NCI-H69 (cell line): ENCODE measurements at regions not wholly inside any gene's neighbourhood (a gene's known extent, or its start where the extent isn't known, plus 50 kb on each side); places are given as distances from the start of the nearest gene placed in this dataset.
A peak's percentile ranks its signal among the peaks of the same experiment; 100 is the strongest.
"Not testable (repeated sequence)": the region's sequence is repeated elsewhere in the genome, so short reads cannot be mapped to it uniquely, and the experiment has no call there.

Experiments used
- DNase-seq: peaks from one replicate; lab custom pipeline; 2025; lab: John Stamatoyannopoulos, UW

DNA sequence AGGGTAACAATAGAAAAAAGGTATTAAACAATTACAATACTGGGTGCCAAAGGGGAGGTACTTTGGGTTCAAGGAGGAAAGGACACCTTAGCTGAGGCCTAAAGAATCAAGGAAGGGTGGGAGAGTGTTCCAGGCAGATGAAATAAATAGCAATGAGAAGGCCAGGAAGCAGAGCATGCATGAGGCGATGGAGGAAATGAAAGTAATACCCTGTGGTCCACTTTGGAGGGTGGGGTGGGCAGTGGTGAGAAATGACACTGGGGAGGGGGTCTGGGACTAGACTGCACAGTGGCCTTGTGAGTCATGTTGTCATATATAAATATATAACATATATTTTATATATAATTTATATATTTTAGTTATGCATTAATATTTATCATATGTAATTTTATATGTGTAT lies 55.9 kb downstream of the BHLHE40 start:
- DNase-seq, result no peak

DNA sequence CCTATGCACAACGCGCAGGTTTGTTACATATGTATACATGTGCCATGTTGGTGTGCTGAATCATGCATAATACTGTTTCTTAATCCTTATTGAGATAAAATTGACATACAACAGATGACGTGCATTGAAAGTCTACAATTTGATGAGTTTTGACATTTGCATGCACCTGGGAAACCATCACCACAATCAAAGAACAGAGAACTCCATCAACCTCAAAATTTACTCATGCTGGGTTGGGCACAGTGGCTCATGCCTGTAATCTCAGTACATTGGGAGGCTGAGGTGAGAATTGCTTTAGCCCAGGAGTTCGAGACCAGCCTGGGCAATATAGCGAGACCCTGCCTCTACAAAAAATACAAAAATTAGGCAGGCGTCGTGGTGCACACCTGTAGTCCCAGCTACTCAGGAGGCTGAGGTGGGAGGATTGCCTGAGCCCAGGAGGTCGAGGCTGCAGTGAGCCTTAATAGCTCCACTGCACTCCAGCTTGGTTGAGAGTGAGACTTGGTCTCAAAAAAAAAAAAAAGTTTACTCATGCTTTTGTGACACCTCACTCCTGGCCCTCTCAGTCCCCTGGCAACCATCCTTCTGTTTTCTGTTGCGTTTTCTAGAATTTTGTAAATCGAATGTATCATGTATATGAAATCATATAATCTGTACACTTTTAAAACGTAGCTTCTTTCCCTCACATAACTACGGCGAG lies 56.6 kb downstream of the BHLHE40 start:
- DNase-seq, result no peak

DNA sequence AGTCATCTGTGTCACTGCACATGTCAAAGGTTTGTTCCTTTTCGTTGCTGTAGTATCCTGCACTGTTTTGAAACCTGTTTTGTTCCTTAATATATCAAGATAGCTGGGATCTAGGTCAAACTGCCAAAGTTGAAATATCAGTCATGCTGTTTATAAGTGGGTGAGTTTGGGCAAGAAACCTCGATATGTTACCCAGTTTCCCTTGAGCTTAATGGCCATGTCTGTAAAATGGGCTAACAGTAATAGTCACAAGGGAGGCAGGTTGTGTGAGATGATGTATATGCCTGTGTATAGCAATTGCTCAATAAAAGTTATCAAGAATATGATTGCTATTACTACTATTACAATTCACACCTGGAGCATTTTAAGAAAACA lies 57.1 kb downstream of the BHLHE40 start:
- DNase-seq, result no peak

DNA sequence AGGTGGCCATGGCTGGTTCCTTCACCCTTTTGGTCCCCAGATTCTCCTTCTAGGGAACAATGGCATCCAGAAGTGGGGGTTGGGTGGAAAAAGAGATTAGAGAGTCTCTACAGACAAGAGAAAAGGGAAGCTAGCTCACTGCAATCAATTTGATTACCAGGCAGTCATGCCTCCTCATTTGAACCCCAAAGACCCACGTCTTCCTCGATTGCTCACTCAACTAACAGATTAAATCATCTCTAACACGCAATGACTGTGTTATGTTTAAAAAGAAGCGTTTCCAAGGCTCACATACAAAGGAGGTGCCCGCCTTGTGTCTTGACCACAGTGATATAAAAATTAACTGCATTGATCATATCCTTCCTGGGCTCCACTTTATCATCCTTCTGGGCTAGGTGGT lies 57.6 kb downstream of the BHLHE40 start:
- DNase-seq, result no peak

DNA sequence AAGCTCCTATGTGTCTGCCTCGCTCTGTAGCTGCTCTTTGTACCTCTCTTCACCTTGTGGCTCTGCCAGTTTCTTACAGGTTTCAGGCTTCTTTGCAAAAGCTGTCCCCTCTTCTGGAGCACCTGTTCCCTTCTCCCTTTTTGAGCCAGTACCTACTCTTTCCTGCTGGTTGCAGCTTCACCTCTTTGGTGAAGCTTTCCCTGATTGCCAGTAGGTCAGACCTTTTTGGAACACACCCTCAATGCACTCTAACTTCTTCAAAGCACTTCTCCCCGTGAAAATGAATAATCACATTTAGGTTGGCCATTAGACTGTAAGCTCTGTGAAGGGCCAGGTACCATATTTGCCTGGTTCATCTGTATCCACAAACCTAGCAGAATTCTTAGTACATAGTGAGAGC lies 60.3 kb downstream of the BHLHE40 start:
- no peak for DNase-seq

DNA sequence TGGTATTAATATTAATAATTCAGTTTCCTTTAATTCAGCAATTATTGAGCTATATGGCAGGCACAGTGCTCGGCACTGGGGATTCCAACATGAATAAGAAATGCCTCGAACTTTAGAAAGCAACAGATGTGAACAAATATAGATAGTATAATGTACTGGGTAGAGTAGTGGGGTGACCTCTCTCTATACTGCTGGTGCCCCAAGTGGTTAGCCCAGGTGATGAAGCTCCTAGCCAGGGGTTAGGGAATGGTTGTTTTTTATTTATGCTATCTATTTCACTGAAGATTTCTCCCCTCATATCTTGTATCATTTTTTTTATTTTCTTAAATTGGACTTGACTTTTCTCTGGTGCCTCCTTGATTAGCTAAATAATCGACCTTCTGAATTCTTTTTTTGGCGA lies 62.1 kb downstream of the BHLHE40 start:
- no peak for DNase-seq

DNA sequence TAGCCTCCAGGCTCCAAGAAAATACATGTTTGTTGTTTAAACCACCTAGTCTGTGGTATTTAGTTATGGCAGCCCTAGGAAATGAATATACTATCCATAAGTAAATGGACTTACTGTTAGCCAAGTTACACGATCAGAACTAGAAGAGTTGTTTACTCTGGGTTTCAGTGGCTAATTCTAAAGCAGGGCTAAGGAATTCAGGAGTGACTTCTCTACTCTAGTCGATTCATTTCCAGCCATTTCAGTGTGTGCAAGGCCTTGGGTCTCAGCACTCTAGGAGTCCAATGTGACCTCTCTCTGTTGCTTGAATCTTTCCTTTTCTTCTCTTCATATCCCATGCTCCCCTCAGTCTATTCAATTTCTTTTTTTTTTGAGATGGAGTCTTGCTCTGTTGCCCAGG lies 66.7 kb downstream of the BHLHE40 start:
- no peak for DNase-seq

DNA sequence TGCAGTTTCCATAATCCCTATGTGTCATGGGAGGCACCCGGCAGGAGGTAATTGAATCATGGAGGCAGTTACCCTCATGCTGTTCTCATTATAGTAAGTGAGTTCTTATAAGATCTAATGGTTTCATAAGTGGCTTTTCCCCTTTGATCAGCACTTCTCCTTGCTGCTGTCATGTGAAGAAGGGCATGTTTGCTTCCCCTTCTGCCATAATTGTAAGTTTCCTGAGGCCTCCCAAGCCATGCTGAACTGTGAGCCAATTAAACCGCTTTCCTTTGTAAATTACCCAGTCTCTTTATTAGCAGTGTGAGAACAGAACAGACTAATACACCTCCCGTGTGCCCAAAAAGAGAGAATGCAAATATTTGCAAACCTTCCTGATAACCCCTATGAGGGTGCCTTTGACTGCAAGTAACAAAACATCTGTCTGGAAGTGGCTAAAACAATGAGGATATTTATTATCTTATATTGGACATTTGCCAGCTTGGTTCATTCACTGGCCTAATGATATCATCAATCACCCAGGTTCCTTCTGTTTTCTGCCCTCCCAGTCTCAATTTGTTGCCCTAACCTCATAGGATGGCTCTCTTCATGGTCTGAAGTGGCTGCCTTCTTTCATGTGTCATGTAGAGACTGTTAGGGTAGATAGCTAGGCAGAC lies 68.7 kb downstream of the BHLHE40 start:
- DNase-seq, result peak; percentile 96

DNA sequence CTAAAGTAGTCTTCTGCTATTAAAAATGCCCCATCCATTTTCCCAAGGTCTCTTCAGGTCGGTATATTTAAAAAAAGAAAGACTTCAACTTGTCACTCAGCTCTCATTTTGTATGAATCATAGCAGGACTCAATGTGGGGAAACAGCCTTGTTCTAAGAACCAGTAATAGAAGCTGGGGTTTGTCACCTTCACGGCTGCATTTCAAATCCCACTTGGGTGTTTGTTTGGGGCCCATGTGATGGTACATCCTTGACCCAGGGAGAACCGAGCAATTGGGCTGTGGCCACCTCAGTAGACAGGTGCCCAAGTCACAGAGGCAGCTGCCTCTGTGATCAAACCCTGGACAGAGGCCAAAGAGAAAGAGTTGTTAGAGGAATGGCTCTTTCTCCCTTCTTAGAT lies 70.3 kb upstream of the ARL8B start:
- DNase-seq, result peak; percentile 14

DNA sequence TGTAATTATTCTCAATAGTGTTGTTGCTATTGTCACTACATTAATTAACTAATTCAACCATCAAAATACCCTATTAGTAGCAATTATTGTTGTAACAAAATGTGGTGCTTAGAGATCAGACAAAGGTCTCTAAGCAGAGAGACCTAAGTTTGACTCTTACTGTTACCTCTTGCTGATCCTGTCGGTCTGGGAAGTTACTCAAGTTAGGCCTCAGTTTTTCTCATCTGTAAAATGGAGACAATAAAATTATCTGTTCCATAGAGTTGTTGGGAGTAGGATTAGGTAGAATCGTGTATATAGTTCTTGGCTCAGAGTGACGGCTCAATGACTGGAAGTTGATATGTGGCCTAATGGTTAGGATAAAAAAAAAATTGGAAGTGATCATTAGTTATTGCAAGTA lies 69.8 kb upstream of the ARL8B start:
- DNase-seq, result no peak

DNA sequence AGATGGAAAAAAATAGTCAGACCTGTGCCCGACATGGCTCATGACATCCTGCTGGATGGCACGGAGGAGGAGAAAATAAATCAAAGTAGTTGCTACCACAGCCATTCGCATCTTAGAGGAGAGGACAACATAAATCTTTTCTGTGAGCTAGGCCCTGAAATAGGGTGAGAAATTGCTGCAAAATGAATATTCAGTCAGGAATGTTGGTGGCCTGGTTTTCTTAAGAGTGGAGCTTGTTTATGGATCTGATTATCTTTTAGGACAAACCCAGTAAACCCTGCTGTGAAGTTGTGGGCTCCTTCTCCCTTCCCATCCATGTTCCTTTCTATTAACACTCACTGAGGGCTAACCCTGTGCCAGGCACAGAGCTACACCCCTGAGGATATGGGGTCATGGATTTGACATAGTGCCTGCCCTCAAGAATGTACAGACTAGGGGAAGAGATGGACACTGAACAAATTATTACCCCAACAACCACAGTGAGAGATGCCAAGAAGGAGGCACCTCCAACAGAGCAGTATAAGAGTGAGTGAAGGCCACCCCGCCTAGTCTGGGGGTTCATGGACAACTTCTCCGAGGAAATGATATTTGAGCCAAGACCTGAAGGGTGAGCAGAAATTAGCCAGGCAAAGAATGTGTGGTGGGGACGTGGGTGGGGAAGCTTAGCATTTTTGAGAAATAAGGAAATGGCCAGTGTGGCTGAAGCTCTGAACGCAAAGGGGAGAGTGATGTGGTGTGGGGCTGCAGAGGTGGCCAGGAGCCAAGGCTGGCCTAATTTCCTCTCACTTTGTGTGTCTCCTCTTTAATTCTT lies 68.9 kb upstream of the ARL8B start:
- DNase-seq, result no peak

DNA sequence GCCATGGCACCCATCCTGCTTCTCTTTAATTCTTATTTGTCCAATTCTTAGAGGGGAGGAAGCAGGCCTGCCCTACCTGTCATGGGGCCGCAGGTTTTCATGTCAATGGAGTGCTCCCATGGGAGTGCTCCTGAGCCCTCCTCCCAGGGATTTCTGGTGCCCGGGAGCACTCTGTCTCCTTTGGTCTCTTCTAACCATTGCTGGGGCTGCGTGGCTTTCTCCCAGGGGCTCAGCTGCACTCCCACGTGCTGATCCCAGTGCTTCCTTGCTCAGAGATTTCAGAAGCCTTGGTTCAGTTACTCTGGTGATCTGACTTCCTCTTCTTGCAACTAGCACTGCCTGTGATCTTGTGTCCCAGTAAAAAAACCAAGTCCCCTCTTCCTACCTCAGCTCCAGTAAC lies 68.0 kb upstream of the ARL8B start:
- no peak for DNase-seq

DNA sequence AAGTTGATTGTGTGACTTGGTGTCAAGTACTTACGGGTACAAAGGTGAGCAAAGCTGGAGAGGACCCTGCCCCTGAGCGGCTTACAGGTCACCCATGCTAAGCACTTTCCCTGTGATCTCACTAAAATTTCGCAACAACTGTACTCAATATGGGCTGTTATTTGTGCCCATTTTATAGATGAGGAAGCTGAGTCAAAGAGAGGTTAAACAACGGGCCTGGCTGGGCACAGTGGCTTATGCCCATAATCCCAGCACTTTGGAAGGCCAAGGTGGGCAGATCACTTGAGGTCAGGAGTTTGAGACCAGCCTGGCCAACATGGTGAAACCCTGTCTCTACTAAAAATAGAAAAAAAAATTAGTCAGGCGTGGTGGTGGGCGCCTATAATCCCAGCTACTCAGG lies 67.5 kb upstream of the ARL8B start:
- DNase-seq, result not testable (repeated sequence)

DNA sequence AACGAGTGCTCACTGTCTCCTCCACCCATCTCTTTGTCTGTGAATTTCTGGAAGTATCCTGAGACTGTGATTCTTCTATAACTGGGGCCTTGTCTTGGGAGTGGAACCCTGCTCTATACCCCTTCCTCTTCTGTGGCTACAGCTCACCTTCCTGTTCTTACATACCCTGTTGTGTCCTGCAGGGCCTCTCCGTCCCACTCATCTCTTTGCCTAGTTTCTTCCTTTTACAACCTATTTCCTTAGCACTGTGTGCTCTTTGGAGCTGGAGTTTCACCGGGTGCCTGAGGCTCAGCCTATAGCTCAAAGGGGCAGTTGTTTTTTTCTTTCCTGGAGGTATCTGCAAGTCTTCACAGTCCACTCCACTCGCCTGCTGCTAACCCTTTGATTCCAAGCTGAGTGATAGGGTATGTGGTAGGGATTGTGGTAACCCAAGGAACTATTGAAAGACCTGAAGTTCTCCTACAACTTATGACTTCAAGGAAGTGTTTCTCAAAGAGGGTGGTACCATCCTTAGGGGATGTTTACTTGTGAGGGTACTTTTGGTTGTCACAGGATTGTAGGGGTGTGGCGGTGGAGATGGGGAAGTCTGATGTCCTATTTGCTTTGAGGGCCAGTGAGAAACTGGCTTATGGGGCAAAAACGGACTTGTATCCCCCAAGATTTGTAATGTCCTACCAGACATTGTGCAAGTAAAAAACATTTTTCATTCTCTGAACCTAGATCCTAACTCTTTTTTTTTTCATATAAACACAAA lies 66.6 kb upstream of the ARL8B start:
- no peak for DNase-seq

DNA sequence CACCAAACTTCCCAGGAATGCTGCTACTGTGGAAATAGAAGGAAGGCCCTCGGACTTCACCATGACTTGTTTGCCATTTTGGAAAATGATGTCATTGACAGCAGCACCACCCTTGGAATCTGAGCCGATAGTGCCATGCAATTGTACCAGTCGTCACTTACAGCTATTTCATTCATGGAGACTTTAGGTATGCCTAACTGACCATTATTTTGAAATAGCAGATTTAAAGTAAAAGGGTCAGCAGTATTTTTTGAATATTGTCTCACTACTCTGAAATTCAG lies 66.0 kb upstream of the ARL8B start:
- no peak for DNase-seq

DNA sequence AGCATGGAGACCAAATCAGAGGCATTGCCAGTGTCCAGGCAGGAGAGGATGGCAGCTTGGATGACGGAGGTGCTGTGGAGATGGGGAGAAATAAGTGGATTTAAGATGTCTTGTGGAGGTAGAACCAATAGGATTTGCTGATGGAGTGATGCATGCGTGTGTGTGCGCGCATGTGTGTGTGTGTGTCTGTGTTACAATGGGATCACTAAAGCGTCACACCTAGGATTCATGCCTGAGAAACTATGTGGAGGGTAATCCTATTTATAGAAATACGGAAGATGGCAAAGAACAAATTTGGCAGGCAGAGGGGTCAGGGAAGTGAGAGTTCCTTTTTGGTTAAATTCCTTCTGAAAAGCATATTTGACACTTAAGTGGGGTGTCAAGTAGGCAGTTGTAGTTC lies 64.8 kb upstream of the ARL8B start:
- no peak for DNase-seq

DNA sequence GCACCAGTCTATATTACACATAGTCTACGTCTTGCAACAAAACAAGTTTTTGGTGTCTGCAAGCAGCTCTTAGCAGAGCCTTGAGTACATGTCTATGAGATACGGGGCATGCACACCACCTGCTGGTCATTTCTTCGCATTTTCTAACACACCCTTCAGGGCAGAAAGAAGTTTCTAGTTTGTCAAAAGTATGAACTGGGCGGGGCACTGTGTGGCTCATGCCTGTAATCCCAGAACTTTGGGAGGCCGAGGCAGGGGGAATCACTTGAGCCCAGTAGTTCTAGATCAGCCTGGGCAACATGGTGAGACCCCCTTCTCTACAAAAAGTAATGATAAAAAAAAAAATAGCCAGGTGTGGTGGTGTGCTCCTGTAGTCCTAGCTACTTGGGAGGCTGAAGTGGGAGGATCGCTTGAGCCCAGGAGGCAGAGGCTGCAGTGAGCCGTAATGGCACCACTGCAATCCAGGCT lies 64.2 kb upstream of the ARL8B start:
- DNase-seq, result peak; percentile 66

DNA sequence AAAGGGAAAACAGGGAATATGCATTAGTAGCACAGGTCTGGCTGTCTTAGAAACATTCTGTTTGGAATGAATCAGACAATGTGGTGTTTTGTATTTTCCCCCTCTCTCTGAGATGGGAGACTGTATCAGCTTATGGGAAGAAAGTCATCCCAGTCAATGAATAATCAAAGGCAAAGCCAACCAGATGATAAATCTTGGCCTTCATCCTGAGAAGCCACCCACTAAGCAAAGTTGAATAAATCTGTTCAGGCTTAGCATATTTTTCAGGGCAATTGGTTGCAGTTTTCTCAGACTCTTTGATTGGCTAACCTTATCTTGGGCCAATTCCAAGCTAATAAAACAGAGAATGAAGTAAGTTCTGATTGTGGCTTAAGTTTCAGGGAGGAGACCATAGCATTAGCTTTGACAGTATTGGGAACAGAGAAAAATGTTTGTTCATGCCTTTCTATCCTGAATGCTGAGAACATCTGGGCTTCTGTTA lies 63.6 kb upstream of the ARL8B start:
- peak; percentile 91 for DNase-seq

DNA sequence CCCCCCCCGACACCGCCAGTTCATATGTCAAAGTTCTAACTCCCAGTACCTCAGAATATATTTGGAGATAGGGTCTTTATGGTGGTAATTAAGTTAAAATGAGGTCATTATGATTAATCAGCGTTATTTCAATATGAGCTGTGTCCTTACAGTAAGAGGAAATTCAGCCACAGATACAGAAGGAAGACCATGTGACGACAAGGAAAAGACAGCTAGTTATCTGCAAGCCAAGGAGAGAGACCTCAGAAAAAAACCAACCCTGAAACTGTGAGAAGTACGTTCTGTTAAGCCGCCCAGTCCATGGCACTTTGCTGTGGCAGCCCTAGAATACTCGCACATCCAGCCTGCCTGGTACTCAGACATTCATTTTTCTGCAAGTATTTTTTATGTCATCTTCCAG lies 62.3 kb upstream of the ARL8B start:
- no peak for DNase-seq

DNA sequence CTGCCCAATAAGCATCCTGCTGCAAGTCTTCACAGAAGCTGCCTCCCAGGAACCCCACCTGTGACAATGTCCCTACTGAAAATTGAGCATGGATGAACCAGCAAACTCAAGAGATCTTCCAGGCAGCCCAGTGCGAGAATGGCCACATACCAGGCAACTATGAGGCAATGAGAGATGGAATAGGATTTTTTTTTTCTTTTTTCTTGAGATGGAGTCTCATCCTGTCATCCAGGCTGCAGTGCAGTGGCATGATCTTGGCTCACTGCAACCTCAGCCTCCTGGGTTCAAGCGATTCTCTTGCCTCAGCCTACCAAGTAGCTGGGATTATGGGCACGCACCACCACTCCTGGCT lies 60.9 kb upstream of the ARL8B start:
- no peak for DNase-seq

DNA sequence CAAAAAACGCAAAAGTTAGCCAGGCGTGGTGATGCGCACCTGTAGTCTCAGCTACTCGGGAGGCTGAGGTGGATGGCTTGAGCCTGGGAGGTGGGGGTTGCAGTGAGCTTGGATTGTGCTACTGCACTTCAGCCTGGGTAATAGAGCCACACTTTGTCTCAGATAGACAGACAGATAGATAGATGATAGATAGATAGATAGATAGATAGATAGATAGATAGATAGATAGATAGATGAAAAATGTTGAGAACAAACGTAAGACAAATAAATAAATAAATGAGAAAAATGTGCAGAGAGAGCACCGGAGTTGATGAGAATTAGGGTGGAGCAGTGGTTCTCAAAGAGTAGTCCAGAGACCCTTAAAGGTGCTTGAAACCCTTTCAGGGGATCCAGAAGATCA lies 58.4 kb upstream of the ARL8B start:
- DNase-seq, result no peak

DNA sequence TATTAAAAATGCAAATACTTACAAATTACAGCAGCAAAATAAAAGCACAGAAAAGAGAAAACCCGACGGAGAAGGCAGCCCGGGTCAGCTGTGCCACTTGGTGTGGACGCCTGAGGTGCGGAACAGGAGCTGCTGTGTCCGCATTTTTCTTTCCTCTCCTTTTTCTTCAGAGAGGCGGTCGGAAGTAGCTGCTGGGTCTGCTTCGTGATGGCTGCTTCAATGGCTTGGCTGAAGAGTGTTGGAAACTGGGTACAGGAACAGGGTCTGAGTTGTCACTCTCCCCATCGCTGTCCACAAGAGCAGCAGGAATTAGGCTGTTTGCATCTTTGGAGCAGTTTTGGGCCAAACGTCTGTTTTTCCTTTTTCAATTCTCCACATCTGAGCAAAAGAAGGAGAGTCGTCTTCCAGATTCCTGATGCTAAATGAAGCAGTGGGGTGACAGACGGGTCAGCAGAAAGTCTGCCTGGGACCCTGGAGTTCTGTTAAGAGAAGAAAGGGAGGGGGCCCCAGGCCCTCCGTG lies 53.5 kb upstream of the ARL8B start:
- no peak for DNase-seq
